22Rv1 (cell line): ENCODE measurements at regions not wholly inside any gene's neighbourhood (a gene's known extent, or its start where the extent isn't known, plus 50 kb on each side); places are given as distances from the start of the nearest gene placed in this dataset.

Experiments used
- CTCF ChIP-seq: fragments of 450-650 bp; IDR thresholded peaks from 2 replicates; pipeline ENCODE4 v1.5.1; 2017; ENCODE audit warnings: mild to moderate bottlenecking
- ZFX ChIP-seq: fragments of 450-650 bp; IDR thresholded peaks from 2 replicates; pipeline ENCODE4 v1.6.1; 2017; ENCODE audit warnings: antibody characterized with exemption, borderline replicate concordance

DNA sequence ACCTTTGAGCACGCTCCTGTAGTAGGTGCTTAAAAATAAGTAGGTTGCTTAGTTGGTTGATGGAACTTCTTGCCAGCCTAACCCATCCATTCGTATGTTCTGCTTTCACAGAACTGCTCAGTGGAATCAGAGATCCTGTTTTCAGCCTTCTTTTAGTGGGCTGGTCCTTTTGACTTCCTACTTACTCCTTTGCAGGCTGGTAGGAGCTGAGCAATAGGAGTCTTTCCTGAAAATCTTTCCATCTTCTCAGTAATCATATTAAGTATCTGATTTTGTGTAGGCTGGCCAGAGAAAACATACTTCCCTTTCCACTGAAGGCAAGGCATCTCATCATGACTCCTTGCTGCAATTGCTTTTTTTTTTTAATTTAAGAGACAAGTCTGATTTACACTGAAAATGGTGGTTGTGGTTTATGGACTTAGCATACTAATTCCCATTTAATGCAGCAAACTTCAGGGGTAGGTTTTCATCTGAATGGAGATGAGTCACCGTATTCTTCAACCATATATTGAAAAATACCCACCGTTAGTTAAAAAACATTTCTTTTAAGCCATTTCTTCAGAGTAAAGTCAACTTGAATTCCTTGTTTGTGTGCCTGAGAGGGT, 208.0 kb downstream of the ZNF365 start:
- TF ChIP-seq ZFX (no peak), CTCF (no peak)
